ENCODE measurements at regions not wholly inside any gene's neighbourhood (a gene's known extent, or its start where the extent isn't known, plus 50 kb on each side); places are given as distances from the start of the nearest gene placed in this dataset.

DNA sequence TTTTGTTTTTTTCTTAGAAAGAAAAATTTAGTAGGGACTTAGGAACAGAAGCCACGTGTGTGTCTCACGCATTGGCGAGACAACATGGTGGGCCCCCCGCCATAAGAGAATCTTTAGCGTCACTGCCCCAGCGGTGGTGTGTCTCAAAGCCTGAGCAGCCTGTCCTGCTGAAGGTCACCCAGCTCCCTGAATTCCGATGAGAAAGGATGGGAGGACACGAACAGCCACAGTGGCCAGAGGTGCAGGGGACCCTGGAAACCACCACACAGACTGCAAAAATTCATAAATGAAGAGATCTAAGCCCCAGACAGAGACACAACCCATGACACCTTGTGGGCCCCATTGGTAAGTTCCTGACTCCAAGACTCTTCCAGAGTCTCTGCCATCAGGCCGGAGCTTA is 266.1 kb upstream of the RAB6C start:
- ATAC-seq (no peak), DNase-seq (no peak)
- Histone ChIP-seq H3K9me2 (replicated peaks; ENCODE audit: low read length) (no peaks in the 10 kb centered on the region), H3K4me1 (ENCODE audit: insufficient read depth, low read length) (no peaks in the 10 kb centered on the region), H3K79me2 (ENCODE audit: low read length) (no peaks in the 10 kb centered on the region), H3K4me2 (ENCODE audit: low read length) (no peak overlapping the region), H3K36me3 (ENCODE audit: low read depth, low read length) (no peaks in the 10 kb centered on the region), H3K9ac (ENCODE audit: low read length) (no peak overlapping the region), H3F3A (ENCODE audit: low read length, unreplicated experiment) (no peaks in the 10 kb centered on the region), H3K27ac (ENCODE audit: low read length) (no peak overlapping the region), H3K9me3 (ENCODE audit: low read length) (no peaks in the 10 kb centered on the region), H2AFZ (ENCODE audit: low read length) (no peak overlapping the region), H4K20me1 (ENCODE audit: low read length) (no peaks in the 10 kb centered on the region), H3K27me3 (ENCODE audit: low read length) (peaks cover 18% of the 10 kb centered on the region), H3K4me3 (ENCODE audit: low read length) (no peak overlapping the region)
- intact Hi-C loops (cut with micrococcal nuclease), result no loop called here
- ChIA-PET POLR2A (ENCODE audit: unreplicated experiment) (no interaction called here), CTCF (no interaction called here)
- BruUV-seq (replicated peaks), result no TSS peak
- TF ChIP-seq EZH2 (IDR thresholded peaks at IDR 0.05; ENCODE audit: low read length, unreplicated experiment) (no peak), EZH2phosphoT487 (IDR thresholded peaks at IDR 0.05; ENCODE audit: borderline replicate concordance, low read length) (no peak)
- TF ChIP-seq, protein P1, sequence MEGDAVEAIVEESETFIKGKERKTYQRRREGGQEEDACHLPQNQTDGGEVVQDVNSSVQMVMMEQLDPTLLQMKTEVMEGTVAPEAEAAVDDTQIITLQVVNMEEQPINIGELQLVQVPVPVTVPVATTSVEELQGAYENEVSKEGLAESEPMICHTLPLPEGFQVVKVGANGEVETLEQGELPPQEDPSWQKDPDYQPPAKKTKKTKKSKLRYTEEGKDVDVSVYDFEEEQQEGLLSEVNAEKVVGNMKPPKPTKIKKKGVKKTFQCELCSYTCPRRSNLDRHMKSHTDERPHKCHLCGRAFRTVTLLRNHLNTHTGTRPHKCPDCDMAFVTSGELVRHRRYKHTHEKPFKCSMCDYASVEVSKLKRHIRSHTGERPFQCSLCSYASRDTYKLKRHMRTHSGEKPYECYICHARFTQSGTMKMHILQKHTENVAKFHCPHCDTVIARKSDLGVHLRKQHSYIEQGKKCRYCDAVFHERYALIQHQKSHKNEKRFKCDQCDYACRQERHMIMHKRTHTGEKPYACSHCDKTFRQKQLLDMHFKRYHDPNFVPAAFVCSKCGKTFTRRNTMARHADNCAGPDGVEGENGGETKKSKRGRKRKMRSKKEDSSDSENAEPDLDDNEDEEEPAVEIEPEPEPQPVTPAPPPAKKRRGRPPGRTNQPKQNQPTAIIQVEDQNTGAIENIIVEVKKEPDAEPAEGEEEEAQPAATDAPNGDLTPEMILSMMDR (conservative IDR thresholded peaks at IDR 0.05; ENCODE audit: low read depth, low read length), result no peak

DNA sequence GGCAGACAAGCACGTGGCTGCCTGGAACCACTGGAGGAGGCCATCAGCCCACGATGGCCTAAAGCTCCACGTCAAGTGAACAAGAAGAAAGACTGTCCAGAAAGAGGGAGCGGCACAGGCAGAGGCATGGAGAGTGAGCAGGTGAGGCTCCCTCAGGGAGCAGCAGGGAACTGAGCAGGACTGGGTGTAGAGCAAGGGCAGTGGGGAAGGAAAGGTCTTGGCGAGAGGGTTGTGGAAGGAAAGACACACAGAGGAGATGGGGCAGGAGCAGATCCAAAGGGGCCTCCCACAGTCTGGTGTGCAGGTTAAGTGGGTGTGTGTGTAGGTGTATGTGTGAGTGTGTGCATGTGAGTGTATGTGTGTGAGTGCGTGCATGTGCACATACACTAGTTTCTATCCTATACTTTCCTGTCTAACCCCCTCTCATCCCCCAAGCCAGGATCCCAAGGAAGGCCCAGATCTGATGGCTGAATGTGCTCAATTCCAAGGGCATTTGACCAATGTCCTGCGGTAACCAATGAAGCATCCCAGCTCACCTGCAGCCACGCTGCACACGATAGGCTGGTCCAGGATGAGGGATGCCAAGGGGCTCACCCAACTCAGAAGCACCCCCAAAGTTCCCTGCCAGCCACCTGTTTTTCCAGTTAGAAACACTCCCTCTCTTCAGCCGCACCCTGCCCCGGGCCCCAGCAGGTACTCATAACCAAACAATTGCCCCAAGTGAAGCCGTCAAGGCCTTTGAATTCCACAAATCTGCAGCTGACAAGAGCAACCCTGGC is 262.5 kb upstream of the RAB6C start:
- Histone ChIP-seq H3K27ac (ENCODE audit: low read length) (no peak overlapping the region), H3K27me3 (ENCODE audit: low read length) (peaks cover 18% of the 10 kb centered on the region), H2AFZ (ENCODE audit: low read length) (no peak overlapping the region), H3K36me3 (ENCODE audit: low read depth, low read length) (no peaks in the 10 kb centered on the region), H3K79me2 (ENCODE audit: low read length) (no peaks in the 10 kb centered on the region), H3K9ac (ENCODE audit: low read length) (no peak overlapping the region), H3K4me1 (ENCODE audit: insufficient read depth, low read length) (no peaks in the 10 kb centered on the region), H4K20me1 (ENCODE audit: low read length) (no peaks in the 10 kb centered on the region), H3K4me3 (ENCODE audit: low read length) (no peak overlapping the region), H3K9me3 (ENCODE audit: low read length) (no peaks in the 10 kb centered on the region), H3F3A (ENCODE audit: low read length, unreplicated experiment) (no peaks in the 10 kb centered on the region), H3K4me2 (ENCODE audit: low read length) (no peak overlapping the region), H3K9me2 (replicated peaks; ENCODE audit: low read length) (no peaks in the 10 kb centered on the region)
- CTCF ChIA-PET, result no interaction called here
- ATAC-seq, result no peak
- POLR2A ChIA-PET (ENCODE audit: unreplicated experiment), result no interaction called here
- intact Hi-C loops (cut with micrococcal nuclease), result no loop called here
- DNase-seq, result no peak
- no TSS peak for BruUV-seq (replicated peaks)
- TF ChIP-seq, protein P1 (conservative IDR thresholded peaks at IDR 0.05; ENCODE audit: low read depth, low read length), result no peak
- TF ChIP-seq EZH2phosphoT487 (IDR thresholded peaks at IDR 0.05; ENCODE audit: borderline replicate concordance, low read length) (no peak), EZH2 (IDR thresholded peaks at IDR 0.05; ENCODE audit: low read length, unreplicated experiment) (no peak)

DNA sequence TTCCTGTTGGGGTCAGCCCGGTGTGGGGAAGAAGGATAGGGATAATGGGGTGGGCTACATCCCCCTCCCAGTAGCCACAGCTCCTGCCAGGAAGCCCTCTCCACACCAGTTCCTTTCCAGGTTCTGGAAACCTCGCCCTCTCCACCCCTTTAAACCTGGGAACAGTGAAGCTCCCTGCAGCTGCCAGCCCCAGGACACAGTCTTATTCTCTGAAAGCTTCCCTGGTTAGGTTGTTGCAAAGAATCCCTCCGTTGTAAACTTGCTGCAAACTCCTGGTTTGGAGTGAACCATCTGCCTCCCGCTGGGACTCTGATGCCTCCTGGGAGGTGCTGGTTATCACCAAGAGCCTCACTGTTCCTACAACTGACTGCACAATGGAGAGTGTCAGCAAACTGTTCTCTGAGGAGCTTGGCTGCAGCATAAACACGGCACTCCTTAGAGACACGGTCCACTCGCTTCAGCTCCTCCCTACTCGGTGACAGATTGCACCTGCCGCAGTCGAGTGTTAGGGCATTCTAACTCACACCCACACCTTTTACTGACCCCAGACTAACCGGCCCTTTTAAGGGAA is 261.8 kb upstream of the RAB6C start:
- POLR2A ChIA-PET (ENCODE audit: unreplicated experiment), result no interaction called here
- Histone ChIP-seq H3K27me3 (ENCODE audit: low read length) (peaks cover 23% of the 10 kb centered on the region), H3K36me3 (ENCODE audit: low read depth, low read length) (no peaks in the 10 kb centered on the region), H3K4me3 (ENCODE audit: low read length) (no peak overlapping the region), H3K9me3 (ENCODE audit: low read length) (no peaks in the 10 kb centered on the region), H3K79me2 (ENCODE audit: low read length) (no peaks in the 10 kb centered on the region), H2AFZ (ENCODE audit: low read length) (no peak overlapping the region), H3F3A (ENCODE audit: low read length, unreplicated experiment) (no peaks in the 10 kb centered on the region), H3K9ac (ENCODE audit: low read length) (no peak overlapping the region), H3K27ac (ENCODE audit: low read length) (no peak overlapping the region), H3K4me2 (ENCODE audit: low read length) (no peak overlapping the region), H3K9me2 (replicated peaks; ENCODE audit: low read length) (no peaks in the 10 kb centered on the region), H4K20me1 (ENCODE audit: low read length) (no peaks in the 10 kb centered on the region), H3K4me1 (ENCODE audit: insufficient read depth, low read length) (no peaks in the 10 kb centered on the region)
- TF ChIP-seq EZH2phosphoT487 (IDR thresholded peaks at IDR 0.05; ENCODE audit: borderline replicate concordance, low read length) (no peak), EZH2 (IDR thresholded peaks at IDR 0.05; ENCODE audit: low read length, unreplicated experiment) (no peak)
- TF ChIP-seq, protein P1 (conservative IDR thresholded peaks at IDR 0.05; ENCODE audit: low read depth, low read length), result no peak
- BruUV-seq (replicated peaks), result no TSS peak
- DNase-seq (no peak), ATAC-seq (no peak)
- CTCF ChIA-PET, result no interaction called here
- intact Hi-C loops (cut with micrococcal nuclease), result no loop called here
